GM20431 (cell line): ENCODE measurements at regions not wholly inside any gene's neighbourhood (a gene's known extent, or its start where the extent isn't known, plus 50 kb on each side); places are given as distances from the start of the nearest gene placed in this dataset.

Source experiments
- in situ Hi-C: fragments of 300-500 bp; cut with MseI, MboI; formaldehyde crosslinking; loops from one replicate; pipeline ENCODE4 v1.15.0; 2020; ENCODE audit warnings: low sequenced_read_pairs; ENCODE audit not compliant: unreplicated experiment

DNA sequence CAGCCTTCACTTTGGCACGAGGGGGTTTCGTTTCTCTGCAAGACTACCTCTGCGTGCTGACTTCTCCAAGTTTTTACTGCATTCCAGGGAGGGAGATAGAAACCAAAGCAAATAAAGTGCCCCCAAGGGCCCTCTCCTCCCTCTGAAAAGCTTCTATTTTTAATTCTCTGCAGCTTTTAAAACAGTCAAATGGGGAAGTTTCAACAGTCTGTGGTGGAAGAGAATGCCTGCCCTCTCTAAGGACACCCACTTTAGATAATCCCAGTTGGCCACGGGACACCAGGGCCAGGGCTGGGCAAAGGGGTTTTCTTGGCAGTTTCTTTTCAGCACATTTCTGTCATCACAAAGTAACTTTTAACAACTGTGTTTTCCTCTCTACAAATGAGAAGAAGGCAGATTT is 386.7 kb upstream of the NPVF start:
- in situ Hi-C loops, result no loop called here

DNA sequence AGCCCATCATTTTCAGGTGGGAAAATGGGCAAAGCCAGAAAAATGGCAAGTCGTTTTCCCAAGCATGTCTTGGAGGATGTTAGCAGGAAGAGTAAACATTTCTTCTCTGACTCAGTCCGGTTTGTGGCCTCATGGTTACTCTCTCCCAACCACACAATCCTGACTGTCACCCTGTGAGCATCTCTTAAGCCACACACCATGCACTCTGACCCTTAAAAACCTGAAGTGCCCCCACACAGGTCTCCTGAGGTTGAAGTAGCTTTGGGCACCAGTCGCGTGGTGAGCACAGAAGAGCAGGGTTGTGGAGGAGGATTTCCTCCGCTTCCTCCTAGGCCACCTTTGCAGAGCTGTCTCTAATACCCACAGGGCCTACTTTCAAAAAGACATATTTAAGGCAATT is 387.3 kb upstream of the NPVF start:
- in situ Hi-C loops, result no loop called here

DNA sequence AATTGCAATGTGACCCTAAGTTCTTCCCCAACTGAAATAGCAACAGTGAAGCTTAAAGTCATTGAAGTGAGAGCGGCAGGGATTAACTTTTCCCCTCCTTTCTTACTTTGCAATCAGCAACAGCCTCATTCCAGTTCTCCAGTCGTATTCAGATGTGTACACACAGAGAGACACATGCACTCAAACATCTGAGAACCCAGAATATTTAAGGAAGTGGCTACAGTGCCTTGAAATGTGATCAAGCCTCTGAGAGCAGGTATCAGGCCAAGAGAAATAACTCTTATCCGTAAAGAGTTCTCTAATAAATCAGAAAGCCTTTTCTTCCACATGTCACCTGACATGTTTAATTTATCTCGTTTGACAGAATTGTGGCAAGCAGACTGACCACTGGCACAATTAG is 388.9 kb upstream of the NPVF start:
- in situ Hi-C loops, result no loop called here

DNA sequence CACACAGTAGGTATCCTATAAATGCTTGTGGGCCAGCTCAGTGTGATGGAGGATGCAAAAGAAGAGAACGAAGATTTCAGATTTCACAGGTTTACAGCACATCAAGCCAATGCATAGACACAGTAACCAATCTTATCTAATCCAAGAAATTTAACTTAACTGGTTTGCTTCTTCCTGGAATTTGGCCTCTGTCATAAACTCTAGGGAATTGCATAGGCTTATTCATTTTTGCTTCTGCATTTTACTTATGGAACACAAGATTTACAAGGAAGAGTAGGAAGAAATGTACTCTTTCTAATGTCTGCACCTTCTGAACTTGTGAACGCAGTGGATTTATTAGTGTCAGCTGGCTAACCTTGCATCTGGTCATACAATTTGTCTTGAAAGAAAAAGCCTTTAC is 389.4 kb upstream of the NPVF start:
- in situ Hi-C loops, result no loop called here

DNA sequence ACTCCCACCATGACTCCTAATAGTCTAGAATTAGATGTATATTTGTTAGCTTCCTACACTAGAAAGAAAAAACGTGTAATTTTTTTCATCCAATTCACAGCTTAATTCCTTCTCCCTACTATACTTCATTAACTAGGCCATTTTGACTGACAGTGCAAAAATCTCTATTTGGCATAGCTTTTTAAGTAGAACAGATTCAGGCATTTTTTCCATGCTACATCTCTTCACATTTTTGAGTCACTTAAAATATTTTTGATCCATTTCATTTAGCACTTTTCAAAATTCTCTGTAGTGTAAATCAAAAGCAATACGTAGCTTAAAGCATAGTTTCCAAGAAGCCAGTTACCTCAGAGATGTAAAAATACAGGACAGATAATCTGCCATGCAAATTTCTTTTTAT is 391.1 kb upstream of the NPVF start:
- in situ Hi-C loops, result no loop called here

DNA sequence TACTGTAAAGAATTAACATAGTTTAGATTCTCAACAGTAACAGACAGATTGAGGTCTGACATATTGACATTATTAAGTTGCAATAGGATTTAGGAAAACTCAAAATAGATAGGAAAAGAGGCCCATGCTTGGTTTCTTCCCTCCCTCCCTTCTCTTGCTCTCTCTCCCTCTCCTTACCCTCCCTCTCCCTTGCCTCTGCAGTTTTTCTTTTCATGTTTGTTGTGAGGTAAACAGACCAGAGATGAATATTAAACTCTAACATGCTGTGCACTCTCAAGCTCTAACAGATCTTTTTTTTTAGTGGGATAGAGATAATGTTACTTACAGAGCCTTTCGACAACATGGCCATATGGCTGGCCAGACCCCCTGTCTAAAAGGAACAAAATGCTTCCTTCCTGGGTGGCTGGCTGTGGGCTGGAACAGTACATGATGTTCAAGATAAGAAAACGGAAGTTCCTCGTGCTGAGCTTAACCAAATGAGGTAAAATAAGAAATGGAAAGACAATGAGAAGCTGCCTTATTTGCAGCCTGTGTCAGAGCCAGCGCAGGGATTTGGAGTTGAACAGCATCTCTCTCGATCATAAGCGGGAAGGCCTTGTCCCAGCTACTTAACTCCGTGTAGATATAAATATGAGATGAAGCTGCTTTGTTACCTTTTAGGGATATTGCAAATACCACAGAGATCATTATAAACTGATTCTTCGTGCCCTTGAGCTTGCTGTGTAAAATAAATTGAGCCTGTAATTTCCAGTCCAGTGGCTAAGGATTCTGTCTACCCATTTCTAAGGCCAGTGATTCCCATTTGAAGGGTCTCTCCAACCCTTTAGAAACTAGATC is 391.9 kb upstream of the NPVF start:
- in situ Hi-C loops, result no loop called here

DNA sequence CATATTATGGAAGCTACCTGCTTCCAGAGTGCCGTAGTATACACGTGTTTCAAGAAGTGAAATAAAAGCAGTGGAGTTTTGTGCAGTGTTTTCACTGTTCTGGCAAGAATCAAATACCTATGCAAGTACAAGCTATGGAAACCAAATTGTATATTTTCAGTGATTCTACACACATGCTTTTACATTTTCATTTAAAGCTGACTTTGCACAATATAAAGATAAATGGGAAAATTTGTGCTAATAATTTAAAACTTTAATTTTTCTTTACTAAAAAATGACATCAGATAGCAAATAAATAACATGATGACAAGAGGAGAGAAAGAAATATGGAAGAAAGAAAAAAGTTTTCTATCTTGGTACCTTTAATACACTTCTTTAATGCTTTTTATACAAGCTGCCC is 393.7 kb upstream of the NPVF start:
- in situ Hi-C loops, result no loop called here

DNA sequence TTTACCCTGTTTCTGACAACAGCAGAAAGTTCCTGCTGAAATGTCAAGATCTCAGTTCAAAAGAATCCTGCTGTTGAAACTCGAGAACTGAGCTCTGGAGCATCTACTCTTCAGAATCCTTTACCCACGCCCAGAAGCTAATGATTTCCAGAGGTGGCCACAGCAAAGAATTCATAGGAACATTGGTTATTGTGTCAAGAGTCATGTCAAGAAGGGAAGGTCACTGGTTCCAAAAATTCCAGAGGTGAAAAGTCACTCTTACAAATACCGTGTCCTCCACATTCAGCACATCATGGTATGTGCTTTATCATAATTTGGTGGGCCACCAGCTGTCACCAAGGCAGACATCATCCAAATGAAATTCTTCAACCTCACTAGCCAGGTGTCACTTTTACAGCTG is 394.4 kb upstream of the NPVF start:
- in situ Hi-C loops, result no loop called here

DNA sequence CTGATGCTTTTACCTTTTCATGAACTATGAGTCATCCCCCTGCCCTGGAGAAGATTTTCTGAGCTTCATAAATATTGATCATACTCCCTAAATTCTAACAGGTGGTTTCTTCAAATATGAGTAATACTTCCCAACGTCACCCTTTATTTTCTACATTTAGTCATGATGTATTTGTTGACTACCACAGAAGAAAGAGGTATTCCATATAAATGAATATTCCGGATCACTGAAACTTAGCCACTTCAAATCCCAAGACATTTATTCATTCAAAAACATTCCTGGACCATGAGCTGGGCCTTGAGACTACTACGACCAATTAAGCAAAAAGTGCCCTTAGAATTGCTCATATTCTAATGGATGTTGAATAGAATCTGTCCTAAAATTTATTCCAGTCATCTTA is 395.8 kb upstream of the NPVF start:
- in situ Hi-C loops, result no loop called here

DNA sequence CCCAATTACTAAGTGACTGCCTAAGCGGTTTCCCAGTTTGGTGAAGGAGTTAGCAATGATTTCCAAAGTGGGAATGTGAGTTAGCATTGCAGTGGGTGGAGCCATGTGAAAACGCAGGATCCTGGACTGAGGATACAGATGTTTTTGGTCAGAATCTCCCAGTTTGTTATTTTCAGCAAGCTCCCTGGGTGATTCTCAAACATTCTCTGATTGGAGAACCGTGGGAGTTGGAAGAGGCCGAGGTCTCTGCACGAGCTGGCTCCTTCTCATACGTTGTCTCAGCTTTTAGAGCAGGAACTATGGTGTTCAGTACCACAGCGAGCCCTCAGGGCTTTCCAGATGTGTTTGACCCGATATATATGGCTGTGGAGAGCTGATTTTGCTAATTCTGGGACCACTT is 396.5 kb upstream of the NPVF start:
- in situ Hi-C loops, result no loop called here

DNA sequence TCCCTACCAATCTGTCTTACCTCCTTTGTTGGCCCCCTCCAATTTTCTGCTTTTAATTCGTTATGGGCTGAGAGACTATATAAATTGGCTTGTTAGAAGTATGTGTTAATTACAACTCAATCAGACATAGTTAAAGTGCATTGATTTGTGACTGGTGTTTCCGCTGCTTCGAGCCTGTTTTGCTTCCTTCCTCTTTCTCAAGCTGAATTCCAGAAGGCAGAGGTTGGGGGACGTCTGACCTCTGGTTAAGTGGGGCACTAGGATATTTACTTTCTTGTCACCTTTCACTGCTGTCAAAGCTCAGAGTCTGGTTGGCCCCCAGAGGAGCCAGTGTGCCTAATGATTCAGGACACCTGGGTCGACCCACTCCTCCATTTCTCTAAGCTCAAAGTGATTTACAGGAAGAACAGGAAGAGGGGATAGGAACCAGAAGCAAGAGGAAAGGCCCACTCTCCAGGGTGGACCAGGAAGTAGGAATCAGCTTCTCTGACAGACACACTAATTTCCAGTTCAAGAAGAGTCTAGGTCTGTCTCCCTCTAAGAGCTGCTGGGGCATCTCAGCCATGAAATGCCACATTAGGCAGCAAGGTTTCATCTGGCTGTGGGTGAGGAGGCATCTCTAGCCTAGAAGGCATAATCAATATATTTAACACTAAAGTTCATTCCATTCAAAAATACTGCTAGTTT is 397.2 kb upstream of the NPVF start:
- in situ Hi-C loops, result no loop called here

DNA sequence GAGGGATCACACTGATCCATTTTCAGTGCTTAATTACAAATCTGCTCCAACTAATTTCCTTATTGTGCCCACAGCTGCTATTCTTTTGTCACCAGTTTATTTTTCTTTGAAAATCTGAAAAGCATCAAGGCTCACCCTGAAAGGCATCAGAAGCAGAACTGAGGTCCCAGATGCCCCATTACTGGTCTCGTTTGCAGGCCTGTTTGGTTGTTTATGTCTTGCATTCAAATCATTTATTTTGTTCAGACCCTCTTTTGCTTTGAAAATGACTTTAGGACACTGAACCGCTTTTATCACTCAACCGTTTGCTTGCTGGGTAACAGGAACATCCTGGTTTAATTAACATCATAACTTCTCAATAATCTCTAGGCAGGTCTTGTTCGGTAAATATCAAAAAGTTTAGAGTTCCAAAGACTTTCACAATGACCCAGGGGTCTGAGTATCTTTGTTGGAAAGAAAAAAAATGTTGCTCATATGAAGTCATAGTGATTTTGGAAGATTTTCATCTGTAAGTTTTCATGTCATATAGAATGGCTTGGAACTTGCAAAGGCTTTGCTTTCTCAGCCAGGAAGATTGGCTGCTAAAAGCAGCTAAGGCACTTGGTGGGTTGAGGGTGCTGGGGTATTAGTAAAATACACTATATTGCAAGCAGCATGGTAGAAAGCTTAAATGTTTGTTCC is 398.3 kb upstream of the NPVF start:
- in situ Hi-C loops, result no loop called here

DNA sequence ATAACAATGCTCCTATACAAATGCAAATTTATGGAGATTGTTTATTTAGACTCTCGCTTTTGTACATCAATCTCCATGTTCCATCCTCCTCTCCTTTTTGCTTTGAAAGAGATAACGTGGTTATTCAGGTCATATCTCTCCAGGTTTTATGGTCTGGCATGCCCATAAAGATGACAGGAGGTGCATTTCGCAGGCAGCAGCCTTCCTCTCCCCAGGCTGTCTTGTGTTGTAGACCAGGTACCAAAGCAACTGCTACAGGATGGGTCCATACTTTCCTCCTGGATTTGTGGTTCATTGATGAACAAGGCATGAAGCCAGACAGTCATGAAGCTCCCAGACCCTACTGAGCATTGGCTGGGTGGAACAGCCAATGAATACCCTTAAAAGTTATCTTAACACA is 400.2 kb upstream of the NPVF start:
- in situ Hi-C loops, result no loop called here

DNA sequence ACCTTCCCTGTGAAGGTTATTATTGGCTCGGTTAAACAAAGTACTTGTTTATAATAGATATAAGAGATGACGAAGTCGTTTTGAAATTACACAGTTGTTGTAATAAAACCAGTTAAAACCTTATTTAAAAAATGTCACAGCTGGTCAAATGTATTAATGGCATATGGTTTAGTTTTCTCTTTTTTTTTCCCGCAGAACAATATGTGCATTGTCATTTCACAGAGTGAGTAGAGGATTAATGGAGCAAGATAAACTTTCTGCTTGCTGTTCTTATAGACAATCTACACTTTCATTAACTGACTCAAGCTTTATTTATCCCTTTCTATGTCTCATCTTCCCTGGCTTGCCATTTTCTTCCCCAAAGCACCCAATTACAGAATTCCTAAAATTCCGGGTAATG is 404.3 kb upstream of the NPVF start:
- in situ Hi-C loops, result no loop called here

DNA sequence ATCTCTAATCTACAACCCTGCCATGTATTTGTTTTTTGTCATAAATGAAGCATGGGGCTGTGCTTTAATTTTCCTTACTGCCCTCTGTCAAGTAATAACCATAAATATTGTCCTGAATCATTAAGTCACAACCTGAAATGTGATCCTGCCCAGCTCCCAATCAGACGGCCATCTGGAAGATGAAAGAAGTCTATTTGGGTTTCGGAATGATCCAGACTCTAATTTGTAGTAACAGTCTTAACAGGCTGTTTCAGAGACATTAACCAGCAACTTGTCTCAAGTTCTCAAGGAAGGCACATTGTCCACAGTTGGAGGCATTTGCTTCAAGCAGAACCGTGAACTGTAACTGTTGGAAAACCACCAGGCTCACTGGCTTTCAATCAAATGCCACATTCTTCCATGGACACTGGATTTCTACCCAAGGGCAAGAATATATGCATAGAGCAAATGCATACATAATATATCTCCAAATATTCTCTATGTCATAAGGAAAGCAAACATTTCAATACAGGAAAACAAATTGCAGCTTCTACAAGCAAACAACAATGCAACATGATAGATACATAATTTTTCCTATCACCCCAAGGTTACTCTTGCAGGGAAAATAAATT is 405.2 kb upstream of the NPVF start:
- in situ Hi-C loops, result no loop called here

DNA sequence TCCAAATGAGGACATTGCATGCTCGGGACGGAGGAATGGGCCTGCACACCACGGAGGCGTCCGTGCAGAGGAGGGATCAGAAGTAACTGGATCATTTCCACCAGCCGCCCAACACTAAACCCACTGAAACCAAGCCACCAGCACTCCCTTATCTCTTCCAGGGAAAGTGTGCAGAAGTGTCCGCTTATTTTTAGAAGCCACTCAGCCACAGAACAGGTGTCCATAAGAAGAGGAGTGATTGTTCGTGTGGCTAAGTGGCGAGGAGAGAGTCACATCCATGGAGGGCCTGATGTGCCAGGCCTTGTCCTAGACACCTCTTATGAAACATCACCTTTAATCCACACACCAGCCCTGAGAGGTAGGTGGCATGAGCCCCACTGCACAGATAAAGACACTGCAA is 407.9 kb upstream of the NPVF start:
- in situ Hi-C loops, result no loop called here

DNA sequence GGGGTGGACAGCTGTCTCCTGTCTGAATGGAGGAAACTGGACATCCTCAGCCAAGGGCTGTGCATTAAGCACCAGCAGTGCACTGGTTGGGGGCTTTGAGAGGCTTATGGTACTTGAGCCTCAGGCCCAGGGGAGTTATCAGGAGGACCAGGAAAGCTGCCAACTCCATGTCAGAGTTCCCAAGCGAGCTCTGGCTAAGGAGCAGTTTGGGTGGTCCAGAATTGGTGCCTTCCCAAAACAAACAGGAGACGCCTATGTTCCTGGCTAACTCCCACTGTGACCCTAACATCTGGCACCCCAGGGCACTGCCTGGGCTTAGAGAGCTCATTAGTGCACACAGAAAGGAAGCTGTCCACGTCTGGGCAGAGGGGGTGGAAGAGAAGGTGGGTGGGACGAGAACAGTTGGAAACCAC is 408.6 kb upstream of the NPVF start:
- in situ Hi-C loops, result no loop called here

DNA sequence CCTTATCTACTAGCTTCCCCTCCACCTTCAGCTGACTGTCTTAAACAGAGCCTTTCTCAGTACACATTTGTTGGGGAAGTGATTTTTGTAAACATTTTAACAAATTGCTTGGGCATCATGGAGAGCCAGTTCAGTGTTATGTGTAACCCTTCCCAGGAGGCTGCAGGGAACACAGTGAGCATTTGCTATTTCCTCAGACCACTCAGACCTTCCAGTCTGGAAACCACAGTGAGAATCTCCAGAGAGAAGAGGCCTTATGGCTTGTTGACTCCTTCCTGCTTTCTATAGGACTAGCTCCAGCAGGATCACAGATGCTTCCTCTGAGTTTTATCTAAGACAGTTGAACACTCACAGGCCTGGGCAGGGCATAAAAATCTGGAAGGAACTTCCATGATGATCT is 409.8 kb upstream of the NPVF start:
- in situ Hi-C loops, result no loop called here

DNA sequence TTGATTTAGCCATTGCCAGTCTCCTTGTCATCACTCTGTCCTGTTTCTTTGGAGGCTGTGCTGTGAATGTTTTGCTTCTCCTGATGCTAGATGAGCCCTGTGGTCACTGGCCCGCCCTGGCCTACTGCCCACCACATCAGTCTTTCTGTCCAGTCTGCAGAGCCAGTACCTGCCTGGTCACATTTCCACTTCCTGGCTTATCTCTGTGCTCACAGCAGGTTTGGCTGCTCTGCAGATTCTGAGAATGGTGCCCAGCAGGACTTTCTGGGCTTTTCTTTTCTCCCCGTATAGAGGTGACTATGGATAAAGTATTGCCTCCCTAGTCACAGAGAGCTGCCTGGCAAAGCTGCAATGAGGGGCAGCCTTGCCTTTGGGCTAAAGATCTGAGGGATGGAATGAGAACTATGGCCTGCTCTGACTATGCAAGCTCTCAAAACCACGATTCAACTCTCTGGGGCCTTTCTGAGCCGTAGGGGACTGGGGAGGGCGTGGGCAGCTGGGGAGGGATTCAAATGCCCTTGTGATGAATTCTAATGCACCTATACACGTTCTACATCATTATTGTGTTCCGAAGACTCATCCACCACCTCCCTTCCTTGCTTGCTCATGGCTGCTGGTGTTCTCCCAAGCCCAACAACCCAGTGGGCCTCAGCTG is 410.4 kb upstream of the NPVF start:
- in situ Hi-C loops, result no loop called here

DNA sequence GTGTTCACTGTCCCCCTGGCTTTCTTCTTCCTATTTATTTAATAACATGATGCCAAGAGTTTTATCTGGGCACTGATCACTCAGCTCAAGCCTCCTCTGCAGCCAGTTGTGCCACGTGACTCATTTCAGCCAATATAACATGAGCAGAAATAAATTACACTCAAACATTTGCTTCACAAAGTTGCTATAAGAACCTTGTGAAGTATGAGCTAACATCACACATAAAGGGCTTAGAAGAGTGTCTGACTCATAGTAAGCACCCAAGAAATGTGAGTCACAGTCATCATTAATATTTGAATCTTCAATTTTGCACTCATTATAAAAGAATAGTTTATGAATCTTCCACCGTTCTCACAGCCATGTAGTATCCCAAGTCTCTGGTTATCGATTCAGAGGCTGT is 414.6 kb upstream of the NPVF start:
- in situ Hi-C loops, result no loop called here
